ENCODE measurements at regions not wholly inside any gene's neighbourhood (a gene's known extent, or its start where the extent isn't known, plus 50 kb on each side); places are given as distances from the start of the nearest gene placed in this dataset.

DNA sequence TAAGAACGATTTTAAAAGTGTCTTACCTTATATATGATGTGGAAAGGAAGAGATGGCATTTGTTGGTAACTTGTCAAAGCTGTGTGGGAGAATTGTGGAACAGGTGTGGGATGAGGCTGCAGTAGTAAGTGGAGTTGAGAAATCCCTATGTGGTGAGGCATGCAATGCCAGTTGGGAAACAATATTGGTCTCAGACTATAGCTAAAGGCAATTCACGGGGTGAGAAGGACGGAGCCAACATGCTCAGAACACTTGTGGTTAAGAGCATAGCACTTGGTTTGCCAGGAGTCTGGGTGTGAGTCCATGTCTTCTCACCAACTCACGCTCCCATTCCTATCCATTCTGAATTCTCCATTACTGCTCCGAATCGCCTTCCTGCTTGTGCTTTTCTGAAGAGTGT lies 615.6 kb upstream of the ADAMTS9 start:
- Histone ChIP-seq H3K9me3 (ENCODE audit: control insufficient read depth, low read length) (no peaks in the 10 kb centered on the region), H3K27ac (ENCODE audit: low read depth, low read length) (no peak overlapping the region), H3K36me3 (ENCODE audit: control insufficient read depth, insufficient read depth, low read length) (no peaks in the 10 kb centered on the region), H3K4me3 (ENCODE audit: low read length) (no peak overlapping the region), H3K9ac (ENCODE audit: extremely low read depth, low read length, poor library complexity, severe bottlenecking) (no peak overlapping the region), H3K4me1 (ENCODE audit: control insufficient read depth, insufficient read depth, low read length) (no peaks in the 10 kb centered on the region), H3K27me3 (ENCODE audit: control insufficient read depth, insufficient read depth, low read length, poor library complexity, severe bottlenecking) (no peaks in the 10 kb centered on the region)
- Mint-ChIP-seq H3K9me3 (no peaks in the 10 kb centered on the region), H3K36me3 (ENCODE audit: low read depth) (no peaks in the 10 kb centered on the region), H3K27ac (no peak overlapping the region), H3K4me3 (no peak overlapping the region), H3K4me1 (peaks cover 2% of the 10 kb centered on the region), H3K27me3 (ENCODE audit: insufficient read depth) (no peaks in the 10 kb centered on the region)
- DNase-seq, result no peak
- TF ChIP-seq, protein P1, sequence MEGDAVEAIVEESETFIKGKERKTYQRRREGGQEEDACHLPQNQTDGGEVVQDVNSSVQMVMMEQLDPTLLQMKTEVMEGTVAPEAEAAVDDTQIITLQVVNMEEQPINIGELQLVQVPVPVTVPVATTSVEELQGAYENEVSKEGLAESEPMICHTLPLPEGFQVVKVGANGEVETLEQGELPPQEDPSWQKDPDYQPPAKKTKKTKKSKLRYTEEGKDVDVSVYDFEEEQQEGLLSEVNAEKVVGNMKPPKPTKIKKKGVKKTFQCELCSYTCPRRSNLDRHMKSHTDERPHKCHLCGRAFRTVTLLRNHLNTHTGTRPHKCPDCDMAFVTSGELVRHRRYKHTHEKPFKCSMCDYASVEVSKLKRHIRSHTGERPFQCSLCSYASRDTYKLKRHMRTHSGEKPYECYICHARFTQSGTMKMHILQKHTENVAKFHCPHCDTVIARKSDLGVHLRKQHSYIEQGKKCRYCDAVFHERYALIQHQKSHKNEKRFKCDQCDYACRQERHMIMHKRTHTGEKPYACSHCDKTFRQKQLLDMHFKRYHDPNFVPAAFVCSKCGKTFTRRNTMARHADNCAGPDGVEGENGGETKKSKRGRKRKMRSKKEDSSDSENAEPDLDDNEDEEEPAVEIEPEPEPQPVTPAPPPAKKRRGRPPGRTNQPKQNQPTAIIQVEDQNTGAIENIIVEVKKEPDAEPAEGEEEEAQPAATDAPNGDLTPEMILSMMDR (conservative IDR thresholded peaks at IDR 0.05), result no peak
- WGBS, 2 experiments (ENCODE audit: insufficient coverage in 1 of 2, insufficient read length in 1 of 2), result 79 to 93% methylated on average over 4 to 6 of the region's 6 CpGs

GRCh38 chr3:65291448-65292125 lies 603.8 kb upstream of the ADAMTS9 start:
- TF ChIP-seq, protein P1 (conservative IDR thresholded peaks at IDR 0.05), result no peak
- Mint-ChIP-seq H3K27ac (no peak overlapping the region), H3K4me1 (no peaks in the 10 kb centered on the region), H3K36me3 (ENCODE audit: low read depth) (no peaks in the 10 kb centered on the region), H3K4me3 (no peak overlapping the region), H3K27me3 (ENCODE audit: insufficient read depth) (peaks cover 1% of the 10 kb centered on the region), H3K9me3 (no peaks in the 10 kb centered on the region)
- Histone ChIP-seq H3K36me3 (ENCODE audit: control insufficient read depth, insufficient read depth, low read length) (no peaks in the 10 kb centered on the region), H3K27me3 (ENCODE audit: control insufficient read depth, insufficient read depth, low read length, poor library complexity, severe bottlenecking) (no peaks in the 10 kb centered on the region), H3K4me3 (ENCODE audit: low read length) (no peak overlapping the region), H3K4me1 (ENCODE audit: control insufficient read depth, insufficient read depth, low read length) (no peaks in the 10 kb centered on the region), H3K27ac (ENCODE audit: low read depth, low read length) (no peak overlapping the region), H3K9ac (ENCODE audit: extremely low read depth, low read length, poor library complexity, severe bottlenecking) (no peak overlapping the region), H3K9me3 (ENCODE audit: control insufficient read depth, low read length) (no peaks in the 10 kb centered on the region)
- WGBS, 2 experiments (ENCODE audit: insufficient coverage in 1 of 2, insufficient read length in 1 of 2), result 82 to 86% methylated on average over 3 to 4 of the region's 4 CpGs
- no peak for DNase-seq

GRCh38 chr3:65288776-65289175 lies 601.0 kb upstream of the ADAMTS9 start:
- no peak overlapping the region for H3K4me3 ChIP-seq (ENCODE audit: low read length)
- Mint-ChIP-seq H3K36me3 (ENCODE audit: low read depth) (no peaks in the 10 kb centered on the region), H3K9me3 (no peaks in the 10 kb centered on the region), H3K4me3 (no peak overlapping the region), H3K27ac (no peak overlapping the region), H3K27me3 (ENCODE audit: insufficient read depth) (peaks cover 1% of the 10 kb centered on the region), H3K4me1 (no peaks in the 10 kb centered on the region)
- no peak for DNase-seq
- no peaks in the 10 kb centered on the region for H3K9me3 ChIP-seq (ENCODE audit: control insufficient read depth, low read length)
- WGBS, 2 experiments (ENCODE audit: insufficient coverage in 1 of 2, insufficient read length in 1 of 2), result 89 to 93% methylated on average over 4 of the region's 4 CpGs
- no peaks in the 10 kb centered on the region for H3K27me3 ChIP-seq (ENCODE audit: control insufficient read depth, insufficient read depth, low read length, poor library complexity, severe bottlenecking)
- no peaks in the 10 kb centered on the region for H3K36me3 ChIP-seq (ENCODE audit: control insufficient read depth, insufficient read depth, low read length)
- no peaks in the 10 kb centered on the region for H3K4me1 ChIP-seq (ENCODE audit: control insufficient read depth, insufficient read depth, low read length)
- H3K9ac ChIP-seq (ENCODE audit: extremely low read depth, low read length, poor library complexity, severe bottlenecking), result no peak overlapping the region
- TF ChIP-seq, protein P1 (conservative IDR thresholded peaks at IDR 0.05), result no peak
- no peak overlapping the region for H3K27ac ChIP-seq (ENCODE audit: low read depth, low read length)

All from endodermal cell (in vitro differentiated cells).